ENCODE measurements at regions not wholly inside any gene's neighbourhood (a gene's known extent, or its start where the extent isn't known, plus 50 kb on each side); places are given as distances from the start of the nearest gene placed in this dataset.

DNA sequence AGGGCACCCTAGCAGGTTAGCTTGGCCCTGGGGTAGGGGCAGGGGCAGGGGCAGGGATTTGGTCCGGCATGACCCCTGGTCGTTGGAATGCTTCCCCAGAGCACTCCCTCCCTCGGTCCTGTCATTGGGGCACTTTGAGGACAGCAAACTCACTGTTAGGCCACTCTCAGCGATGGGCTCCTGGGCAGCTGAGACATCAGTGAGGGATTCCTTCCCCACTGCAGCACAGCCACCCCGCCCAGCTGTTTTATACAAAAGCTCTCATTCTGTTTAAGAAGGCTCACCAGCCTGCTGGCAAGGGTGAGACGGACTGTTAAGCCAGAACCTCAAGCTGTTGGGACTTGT is 86.9 kb upstream of the F3 start:
- TF ChIP-seq POLR2A (IDR thresholded peaks at IDR 0.05) (no peak), CTCF (IDR thresholded peaks at IDR 0.05) (no peak), EP300 (IDR thresholded peaks at IDR 0.05) (no peak), POLR2AphosphoS5 (IDR thresholded peaks at IDR 0.05) (no peak)
